Neuronal stem cell (in vitro differentiated cells): ENCODE measurements at regions not wholly inside any gene's neighbourhood (a gene's known extent, or its start where the extent isn't known, plus 50 kb on each side); places are given as distances from the start of the nearest gene placed in this dataset.
"Not testable (repeated sequence)": the region's sequence is repeated elsewhere in the genome, so short reads cannot be mapped to it uniquely, and the experiment has no call there.

Experiments used
- DNase-seq: peaks from one replicate; pipeline ENCODE4 v3.0.0-alpha.2; 2013; ENCODE audit warnings: low spot score
- H2AFZ ChIP-seq: one replicate; pipeline ENCODE4 v1.6.1; 2013; ENCODE audit warnings: mild to moderate bottlenecking, low read length, inconsistent platforms
- H2AK5ac ChIP-seq: 2 replicates; pipeline ENCODE4 v1.6.1; 2013; ENCODE audit warnings: low read depth, mild to moderate bottlenecking, inconsistent platforms, low read length, moderate library complexity, mixed read lengths
- H2BK120ac ChIP-seq: 2 replicates; pipeline ENCODE4 v1.6.1; 2013; ENCODE audit warnings: low read depth, mild to moderate bottlenecking, inconsistent platforms, low read length, moderate library complexity, mixed read lengths
- H2BK12ac ChIP-seq: one replicate; pipeline ENCODE4 v1.6.1; 2013; ENCODE audit warnings: low read length, inconsistent platforms
- H2BK15ac ChIP-seq: 2 replicates; pipeline ENCODE4 v1.6.1; 2013; ENCODE audit warnings: mild to moderate bottlenecking, low read length, inconsistent platforms, mixed read lengths
- H2BK5ac ChIP-seq: one replicate; pipeline ENCODE4 v1.6.1; 2013; ENCODE audit warnings: inconsistent platforms, mild to moderate bottlenecking, low read length, moderate library complexity
- H3K14ac ChIP-seq: one replicate; pipeline ENCODE4 v1.6.1; 2013; ENCODE audit warnings: low read length, inconsistent platforms
- H3K18ac ChIP-seq: 2 replicates; pipeline ENCODE4 v1.6.1; 2013; ENCODE audit warnings: low read length, inconsistent platforms
- H3K23ac ChIP-seq: 2 replicates; pipeline ENCODE4 v1.6.1; 2013; ENCODE audit warnings: low read depth, mild to moderate bottlenecking, mixed read lengths, low read length, inconsistent platforms; ENCODE audit not compliant: poor library complexity
- H3K27ac ChIP-seq: replicated peaks from 3 replicates; pipeline ENCODE4 v1.5.1; 2013; ENCODE audit warnings: low read length, inconsistent platforms
- H3K27me3 ChIP-seq, 3 experiments: 2 replicates each; pipeline ENCODE4 v1.6.1; 2013; ENCODE audit warnings: low read length in 3 of 3, mild to moderate bottlenecking in 2 of 3, inconsistent platforms in 1 of 3, low read depth in 1 of 3, mixed read lengths in 1 of 3, moderate library complexity in 1 of 3; ENCODE audit not compliant: control insufficient read depth in 3 of 3, insufficient read depth in 3 of 3
- H3K36me3 ChIP-seq, 2 donors: replicated peaks in 1 of 2; 2 replicates each; pipeline ENCODE4 v1.6.1; 2013; ENCODE audit warnings: low read length in 2 of 2; ENCODE audit not compliant: control insufficient read depth in 2 of 2, insufficient read depth in 2 of 2
- H3K4ac ChIP-seq: 2 replicates; pipeline ENCODE4 v1.6.1; 2013; ENCODE audit warnings: inconsistent platforms, mild to moderate bottlenecking, low read length, moderate library complexity
- H3K4me1 ChIP-seq, 2 donors: 1 replicate in 1 of 2; 2 replicates in 1 of 2; pipeline ENCODE4 v1.6.1; 2013; ENCODE audit warnings: low read length in 2 of 2, low read depth in 1 of 2; ENCODE audit not compliant: control insufficient read depth in 2 of 2, insufficient read depth in 1 of 2
- H3K4me2 ChIP-seq: one replicate; pipeline ENCODE4 v1.6.1; 2013; ENCODE audit warnings: mild to moderate bottlenecking, low read length, inconsistent platforms; ENCODE audit not compliant: insufficient read depth, poor library complexity, severe bottlenecking
- H3K4me3 ChIP-seq, 2 donors: 2 replicates each; pipeline ENCODE4 v1.5.1; 2013; ENCODE audit warnings: low read length in 2 of 2, mild to moderate bottlenecking in 2 of 2, inconsistent platforms in 1 of 2, moderate library complexity in 1 of 2
- H3K79me1 ChIP-seq: one replicate; pipeline ENCODE4 v1.6.1; 2013; ENCODE audit warnings: low read depth, mild to moderate bottlenecking, inconsistent platforms, low read length, moderate library complexity
- H3K9ac ChIP-seq: one replicate; pipeline ENCODE4 v1.6.1; 2013; ENCODE audit warnings: mild to moderate bottlenecking, low read depth, low read length, inconsistent platforms; ENCODE audit not compliant: poor library complexity
- H3K9me3 ChIP-seq, 2 donors: replicated peaks in 1 of 2; 2 replicates each; pipeline versions ENCODE3 to v1.6.1; 2013; ENCODE audit warnings: low read length in 2 of 2, mild to moderate bottlenecking in 2 of 2, inconsistent platforms in 1 of 2, low read depth in 1 of 2, mixed read lengths in 1 of 2, moderate library complexity in 1 of 2; ENCODE audit not compliant: control insufficient read depth in 2 of 2, insufficient read depth in 1 of 2
- H4K8ac ChIP-seq: one replicate; pipeline ENCODE4 v1.6.1; 2013; ENCODE audit warnings: low read depth, mild to moderate bottlenecking, inconsistent platforms, low read length, moderate library complexity
- H4K91ac ChIP-seq: one replicate; pipeline ENCODE4 v1.6.1; 2013; ENCODE audit warnings: low read length, low read depth, mild to moderate bottlenecking, inconsistent platforms; ENCODE audit not compliant: poor library complexity
- WGBS, 2 donors: extraction: QIAGEN DNeasy Blood & Tissue Kit; methylation state at CpG; one replicate each; pipeline ENCODE4 v1.1.7; 2013; ENCODE audit warnings: missing lambda C conversion rate in 2 of 2, mixed read lengths in 1 of 2; ENCODE audit not compliant: insufficient read length in 2 of 2, insufficient replicate concordance in 1 of 2; ENCODE audit errors: extremely low coverage in 2 of 2; 5-methylcytosine and 5-hydroxymethylcytosine counted together

DNA sequence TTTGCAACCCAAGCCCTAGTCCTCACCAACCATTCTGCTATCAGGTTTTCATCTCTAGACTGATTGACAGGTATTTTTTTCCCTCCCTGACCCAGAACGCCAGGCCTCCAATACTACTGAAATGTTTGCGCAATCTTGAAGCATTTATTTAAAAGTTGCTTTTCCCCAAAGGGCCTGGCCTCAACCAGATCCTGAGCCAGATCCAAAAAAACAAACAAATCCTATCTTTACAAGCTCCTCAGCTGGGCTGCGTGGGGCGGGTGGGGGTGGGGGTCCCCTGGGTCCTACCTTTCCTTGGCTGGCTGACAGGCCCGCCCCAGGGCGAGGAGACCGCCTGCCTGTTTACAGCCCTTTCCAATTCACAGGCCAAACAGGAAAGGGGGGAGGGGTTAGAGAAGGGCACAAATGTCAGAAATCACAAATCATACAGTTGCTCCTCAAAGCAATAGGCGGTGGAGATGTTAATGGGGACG lies 98.8 kb downstream of the FOXD2 start:
- Histone ChIP-seq H2AFZ (no peak overlapping the region), H4K91ac (no peak overlapping the region), H3K27me3 (peaks cover 0 to 9% (median 0%) of the 10 kb centered on the region in 3 experiments), H2AK5ac (no peak overlapping the region), H3K23ac (no peak overlapping the region), H3K9ac (no peak overlapping the region), H3K4ac (no peak overlapping the region), H2BK120ac (no peak overlapping the region), H3K9me3 (peaks cover 0 to 1% of the 10 kb centered on the region in 2 donors), H2BK5ac (no peak overlapping the region), H3K27ac (no peak overlapping the region), H3K36me3 (no peaks in the 10 kb centered on the region), H3K79me1 (no peaks in the 10 kb centered on the region), H3K4me3 (no peak overlapping the region), H2BK15ac (no peak overlapping the region), H3K4me2 (no peak overlapping the region), H2BK12ac (no peak overlapping the region), H3K18ac (no peak overlapping the region), H3K14ac (no peak overlapping the region), H3K4me1 (peaks cover 8 to 12% of the 10 kb centered on the region in 2 donors), H4K8ac (no peak overlapping the region)
- DNase-seq, result no peak
- whole genome bisulfite sequencing, 2 donors, result no CpG with 5 or more reads among the region's 9 CpGs

DNA sequence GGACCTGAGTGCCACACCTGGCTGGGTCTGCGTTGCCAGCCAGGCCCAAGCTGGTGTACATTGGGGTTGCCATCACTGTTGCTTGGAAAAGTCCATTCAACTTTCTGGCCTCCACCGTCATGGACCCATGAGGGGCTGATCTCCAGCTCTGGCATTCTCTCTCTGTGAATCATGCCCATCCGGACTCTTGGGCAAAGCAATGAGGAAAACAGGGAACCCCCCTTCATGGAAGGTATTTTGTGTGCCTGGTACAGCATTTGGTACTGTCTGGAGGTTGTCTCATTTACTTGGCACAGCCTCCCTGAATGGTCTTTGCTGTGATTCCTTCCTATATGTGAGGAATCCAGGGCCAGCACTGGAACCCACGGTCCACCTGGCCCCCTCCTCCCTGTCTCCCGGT lies 99.4 kb downstream of the FOXD2 start:
- H3K18ac ChIP-seq, result no peak overlapping the region
- no peaks in the 10 kb centered on the region for H3K79me1 ChIP-seq
- no peak overlapping the region for H4K8ac ChIP-seq
- H3K23ac ChIP-seq, result no peak overlapping the region
- peaks cover 0 to 9% (median 0%) of the 10 kb centered on the region in 3 experiments for H3K27me3 ChIP-seq
- H3K4me3 ChIP-seq, result no peak overlapping the region
- DNase-seq, result no peak
- no peaks in the 10 kb centered on the region for H3K36me3 ChIP-seq
- H2BK5ac ChIP-seq, result no peak overlapping the region
- peaks cover 0 to 1% of the 10 kb centered on the region in 2 donors for H3K9me3 ChIP-seq
- no peak overlapping the region for H3K27ac ChIP-seq
- no peak overlapping the region for H2BK120ac ChIP-seq
- no peak overlapping the region for H2BK15ac ChIP-seq
- no peak overlapping the region for H2AFZ ChIP-seq
- H3K9ac ChIP-seq, result no peak overlapping the region
- H3K14ac ChIP-seq, result no peak overlapping the region
- no peak overlapping the region for H2BK12ac ChIP-seq
- WGBS, 2 donors, result no CpG with 5 or more reads among the region's 5 CpGs
- no peak overlapping the region for H4K91ac ChIP-seq
- H3K4ac ChIP-seq, result no peak overlapping the region
- no peak overlapping the region for H3K4me2 ChIP-seq
- peaks cover 8 to 12% of the 10 kb centered on the region in 2 donors for H3K4me1 ChIP-seq
- H2AK5ac ChIP-seq, result no peak overlapping the region

GRCh38 chr1:47537966-47538365 lies 100.1 kb downstream of the FOXD2 start:
- H3K9me3 ChIP-seq, result peaks cover 0 to 1% of the 10 kb centered on the region in 2 donors
- H4K91ac ChIP-seq, result no peak overlapping the region
- H3K4me3 ChIP-seq, result no peak overlapping the region
- H3K9ac ChIP-seq, result no peak overlapping the region
- H3K4ac ChIP-seq, result no peak overlapping the region
- H3K4me2 ChIP-seq, result no peak overlapping the region
- no peak overlapping the region for H2BK120ac ChIP-seq
- no peak overlapping the region for H3K27ac ChIP-seq
- no peaks in the 10 kb centered on the region for H3K79me1 ChIP-seq
- H3K27me3 ChIP-seq, result peaks cover 0 to 9% (median 0%) of the 10 kb centered on the region in 3 experiments
- no peak overlapping the region for H3K14ac ChIP-seq
- no peak overlapping the region for H3K23ac ChIP-seq
- no peak overlapping the region for H2AFZ ChIP-seq
- no CpG with 5 or more reads among the region's 3 CpGs for WGBS, 2 donors
- DNase-seq, result no peak
- H4K8ac ChIP-seq, result no peak overlapping the region
- H2BK12ac ChIP-seq, result no peak overlapping the region
- no peak overlapping the region for H2AK5ac ChIP-seq
- peaks cover 8 to 10% of the 10 kb centered on the region in 2 donors for H3K4me1 ChIP-seq
- peak overlapping the region; percentile 13 for H3K18ac ChIP-seq
- no peak overlapping the region for H2BK5ac ChIP-seq
- no peak overlapping the region for H2BK15ac ChIP-seq
- no peaks in the 10 kb centered on the region for H3K36me3 ChIP-seq

DNA sequence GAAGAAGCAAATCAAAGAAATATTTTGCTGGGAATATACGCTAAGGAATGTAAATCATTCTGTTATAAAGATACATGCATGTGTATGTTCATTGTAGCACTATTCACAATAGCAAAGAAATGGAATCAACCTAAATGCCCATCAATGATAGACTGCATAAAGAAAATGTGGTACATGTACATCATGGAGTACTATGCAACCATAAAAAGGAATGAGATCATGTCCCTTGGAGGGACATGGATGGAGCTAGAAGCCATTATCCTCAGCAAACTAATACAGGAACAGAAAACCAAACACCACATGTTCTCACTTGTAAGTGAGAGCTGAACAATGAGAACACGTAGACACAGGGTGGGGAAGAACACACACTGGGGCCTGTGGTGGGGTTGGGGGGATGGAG lies 100.7 kb downstream of the FOXD2 start:
- no CpG with 5 or more reads among the region's 2 CpGs for WGBS, 2 donors

More for the DNA sequence above, 100.7 kb downstream of the FOXD2 start:
- H2BK12ac ChIP-seq, H2BK5ac ChIP-seq, H3K4me2 ChIP-seq, H3K36me3 ChIP-seq, H3K14ac ChIP-seq, H4K91ac ChIP-seq, H3K79me1 ChIP-seq, H3K9me3 ChIP-seq, H3K27me3 ChIP-seq, H3K27ac ChIP-seq, DNase-seq, H3K9ac ChIP-seq, H3K4me3 ChIP-seq, H3K18ac ChIP-seq, H2AFZ ChIP-seq, H4K8ac ChIP-seq, H2BK120ac ChIP-seq, H2BK15ac ChIP-seq, H3K23ac ChIP-seq, H3K4ac ChIP-seq, H2AK5ac ChIP-seq: not testable (repeated sequence)
- H3K4me1 ChIP-seq, result peaks cover 8 to 10% of the 10 kb centered on the region in 2 donors
